ENCODE measurements at regions not wholly inside any gene's neighbourhood (a gene's known extent, or its start where the extent isn't known, plus 50 kb on each side); places are given as distances from the start of the nearest gene placed in this dataset.

DNA sequence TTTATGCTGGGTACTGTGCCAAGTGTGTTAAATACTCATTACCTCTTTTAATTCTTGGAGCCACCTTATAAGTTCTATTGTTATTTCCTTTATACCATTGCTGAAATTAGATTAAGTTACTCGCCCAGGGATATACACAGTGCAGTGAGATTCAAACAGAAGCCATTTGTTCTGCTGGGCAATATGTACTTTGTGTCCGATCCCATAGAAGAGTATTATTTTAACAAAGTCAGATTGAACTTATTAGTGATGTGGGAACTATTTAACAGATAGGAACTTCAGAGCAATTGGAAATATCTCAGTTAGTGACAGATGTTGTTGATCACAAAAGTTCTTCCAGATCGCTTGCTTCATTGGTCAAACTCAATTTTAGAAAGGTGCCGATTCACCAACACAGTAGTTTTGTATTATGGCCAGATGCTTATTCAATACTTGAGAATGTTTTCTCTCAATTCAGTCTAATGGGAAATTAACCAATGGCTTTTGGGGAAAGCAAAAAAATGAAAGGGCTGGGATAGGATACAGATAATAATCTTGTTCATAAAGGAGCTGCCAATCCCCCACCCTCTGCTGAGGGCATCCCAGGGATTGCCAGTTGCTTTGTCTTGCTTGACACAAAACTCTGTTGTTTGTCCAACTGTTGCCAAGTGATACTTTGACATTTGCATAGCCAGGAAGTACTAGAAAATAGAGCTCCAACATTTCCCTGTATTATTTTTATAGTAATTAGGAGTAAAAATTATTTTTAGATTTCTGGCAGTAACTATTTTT, 94.8 kb upstream of the SEMA6A start:
- no CpG with 5 or more reads among the region's 4 CpGs for WGBS (ENCODE audit: extremely low coverage, insufficient read length, low lambda C conversion rate)
- no peaks in the 10 kb centered on the region for H3K9me3 ChIP-seq (ENCODE audit: control insufficient read depth, low read depth, low read length)
- H3K18ac ChIP-seq (ENCODE audit: insufficient read length, low read depth, low read length): no peak overlapping the region
- H2AFZ ChIP-seq (ENCODE audit: low read length): no peak overlapping the region
- no peak overlapping the region for H2BK15ac ChIP-seq (ENCODE audit: low read depth, low read length)
- no peak overlapping the region for H3K4ac ChIP-seq (ENCODE audit: low read depth, low read length)
- no peaks in the 10 kb centered on the region for H3K79me1 ChIP-seq (ENCODE audit: insufficient read depth, low read depth, low read length, poor library complexity, severe bottlenecking)
- H3K27ac Mint-ChIP-seq: no peak overlapping the region
- no peak overlapping the region for H2BK5ac ChIP-seq (ENCODE audit: insufficient read length, low read length)
- no peaks in the 10 kb centered on the region for H4K20me1 ChIP-seq (ENCODE audit: control insufficient read depth, insufficient read depth, insufficient read length)
- H3K27ac ChIP-seq (ENCODE audit: insufficient read length, low read depth, low read length): no peak overlapping the region
- H3T11ph ChIP-seq (ENCODE audit: low read length): no peak overlapping the region
- H2AK5ac ChIP-seq (ENCODE audit: insufficient read length, low read length): no peak overlapping the region
- no peak overlapping the region for H3K4me3 Mint-ChIP-seq
- H3K9ac ChIP-seq (ENCODE audit: extremely low read depth, insufficient read length, low read length): no peak overlapping the region
- no peak overlapping the region for H2BK20ac ChIP-seq (ENCODE audit: low read depth, low read length, poor library complexity, severe bottlenecking)
- DNase-seq: no peak
- no peaks in the 10 kb centered on the region for H3K4me1 ChIP-seq (ENCODE audit: insufficient read depth, low read length)
- no peak for TF ChIP-seq CTCF (conservative IDR thresholded peaks at IDR 0.05)
- no peaks in the 10 kb centered on the region for H3K23me2 ChIP-seq (ENCODE audit: insufficient read length, low read depth, low read length, poor library complexity, severe bottlenecking)
- no peak overlapping the region for H3K4me2 ChIP-seq (ENCODE audit: insufficient read depth, insufficient read length, low read length)
- no peaks in the 10 kb centered on the region for H3K27me3 Mint-ChIP-seq (ENCODE audit: low read depth)
- H4K5ac ChIP-seq (ENCODE audit: insufficient read length, low read depth, low read length): no peak overlapping the region
- no peak overlapping the region for H2BK12ac ChIP-seq (ENCODE audit: insufficient read length, low read depth, low read length)
- no peak overlapping the region for H3K56ac ChIP-seq (ENCODE audit: insufficient read length, low read depth, low read length)
- no peaks in the 10 kb centered on the region for H3K9me3 Mint-ChIP-seq
- no peaks in the 10 kb centered on the region; a peak in 1 of 7 replicates for H3K36me3 Mint-ChIP-seq (ENCODE audit: insufficient read depth in 1 of 3, low read depth in 3 of 3)
- H3K79me2 ChIP-seq (ENCODE audit: insufficient read depth, low read length): no peaks in the 10 kb centered on the region
- H3K27me3 ChIP-seq (ENCODE audit: insufficient read depth, low read length): no peaks in the 10 kb centered on the region; the same call in 1 of the 2 replicates
- H2BK120ac ChIP-seq (ENCODE audit: low read depth, low read length, poor library complexity, severe bottlenecking): no peak overlapping the region
- no peak overlapping the region for H4K8ac ChIP-seq (replicated peaks; ENCODE audit: insufficient read length, low read depth, low read length)
- H4K91ac ChIP-seq (ENCODE audit: insufficient read length, low read depth, low read length): no peak overlapping the region
- H3K23ac ChIP-seq (ENCODE audit: insufficient read length, low read depth, low read length): no peak overlapping the region
- H3K4me1 Mint-ChIP-seq: peaks cover 2 to 5% of the 10 kb centered on the region in 2 experiments; a peak in 1 of 4 replicates
- no peak overlapping the region for H3K14ac ChIP-seq (ENCODE audit: insufficient read depth, low read length)
